Erythroblast (primary cell): ENCODE measurements at regions not wholly inside any gene's neighbourhood (a gene's known extent, or its start where the extent isn't known, plus 50 kb on each side); places are given as distances from the start of the nearest gene placed in this dataset.

ENCODE experiments used
- GATA1 ChIP-seq: IDR thresholded peaks from 2 replicates; pipeline ENCODE4 v1.6.1; 2011; ENCODE audit warnings: low read depth, mild to moderate bottlenecking, control low read depth, low read length, moderate library complexity
- POLR2A ChIP-seq: IDR thresholded peaks from 2 replicates; pipeline ENCODE4 v1.6.1; 2011; ENCODE audit warnings: mild to moderate bottlenecking, low read length

- no peak for TF ChIP-seq POLR2A
- TF ChIP-seq GATA1, result no peak
Measured at GRCh38 chr5:89849830-89850512, 559.6 kb downstream of the CETN3 start.
